PFSK-1 (cell line): ENCODE measurements at regions not wholly inside any gene's neighbourhood (a gene's known extent, or its start where the extent isn't known, plus 50 kb on each side); places are given as distances from the start of the nearest gene placed in this dataset.

ENCODE experiments used
- FOXP2 ChIP-seq: optimal IDR thresholded peaks from 2 replicates; pipeline ENCODE3; 2011; ENCODE audit warnings: borderline replicate concordance, control low read depth, inconsistent platforms; ENCODE audit not compliant: insufficient read depth; ENCODE audit errors: extremely low read length, extremely low read depth
- POLR2AphosphoS5 ChIP-seq: IDR thresholded peaks from 2 replicates; pipeline ENCODE4 v1.6.1; 2012; ENCODE audit warnings: low read depth, mild to moderate bottlenecking, control low read depth, low read length, moderate library complexity
- REST ChIP-seq, 2 experiments: IDR thresholded peaks; 2 replicates each; pipeline versions ENCODE4 v1.6.1 to v1.8.0; 2011 to 2012; ENCODE audit warnings: low read depth in 2 of 2, low read length in 2 of 2, control low read depth in 1 of 2, inconsistent platforms in 1 of 2, mild to moderate bottlenecking in 1 of 2, moderate library complexity in 1 of 2; ENCODE audit not compliant: insufficient read depth in 1 of 2
- SIN3A ChIP-seq: IDR thresholded peaks from 2 replicates; pipeline ENCODE4 v1.6.1; 2012; ENCODE audit warnings: mild to moderate bottlenecking, low read length, moderate library complexity, borderline replicate concordance; ENCODE audit not compliant: insufficient read depth
- TAF1 ChIP-seq: IDR thresholded peaks from 2 replicates; pipeline ENCODE4 v1.6.1; 2012; ENCODE audit warnings: low read length, control low read depth, borderline replicate concordance; ENCODE audit not compliant: insufficient read depth

DNA sequence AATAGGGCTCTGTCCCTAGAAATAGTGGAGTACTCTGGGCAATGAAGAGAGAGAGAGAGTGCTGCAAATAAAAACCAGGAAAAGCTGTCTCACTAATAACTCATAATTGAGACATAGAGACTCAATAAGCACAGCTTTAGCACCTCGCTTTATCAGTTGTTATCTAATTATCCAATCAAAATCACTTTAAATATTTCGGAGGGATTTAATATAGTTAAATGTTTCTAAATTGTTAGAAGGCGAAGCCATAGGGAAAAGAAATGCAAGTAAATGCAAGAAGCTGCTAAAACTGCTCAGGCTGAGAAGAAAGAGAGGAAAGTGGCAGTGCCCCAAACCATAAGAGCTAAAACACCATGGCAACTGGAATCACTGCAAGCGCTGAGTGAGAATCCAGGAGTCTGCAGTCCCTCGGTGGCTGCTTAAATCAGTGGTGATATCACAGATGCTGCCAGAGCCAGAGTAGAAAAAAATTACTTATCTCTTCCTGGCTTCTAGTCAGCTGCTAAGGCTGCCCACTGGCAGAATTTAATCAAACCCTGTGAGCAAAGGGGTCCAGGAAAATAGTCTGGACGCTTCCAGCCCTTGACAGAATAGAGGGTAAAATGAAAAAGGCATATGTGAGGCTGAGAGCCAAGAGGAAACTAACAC lies 150.4 kb upstream of the CHRM2 start:
- no peak for TF ChIP-seq REST (IDR thresholded peaks at IDR 0.05; ENCODE audit: insufficient read depth in 1 of 2, low read depth in 2 of 2, low read length in 2 of 2)
- no peak for TF ChIP-seq FOXP2
- no peak for TF ChIP-seq TAF1
- no peak for TF ChIP-seq SIN3A
- no peak for TF ChIP-seq POLR2AphosphoS5

DNA sequence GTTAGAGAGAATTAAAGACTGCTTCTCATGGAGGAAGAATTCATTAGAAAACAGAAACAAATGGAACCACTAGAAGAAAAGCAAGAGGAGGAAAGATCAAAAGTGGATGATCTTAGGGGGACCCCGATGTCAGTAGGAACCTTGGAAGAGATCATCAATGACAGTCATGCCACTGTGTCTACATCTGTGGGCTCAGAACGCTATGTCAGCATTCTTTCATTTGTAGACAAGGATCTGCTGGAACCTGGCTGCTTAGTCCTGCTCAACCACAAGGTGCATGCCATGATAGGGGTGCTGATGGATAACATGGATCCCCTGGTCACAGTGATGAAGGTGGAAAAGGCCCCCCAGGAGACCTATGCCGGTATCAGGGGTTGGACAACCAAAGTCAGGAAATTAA lies 154.4 kb upstream of the CHRM2 start:
- TF ChIP-seq FOXP2 (no peak), POLR2AphosphoS5 (no peak), REST (IDR thresholded peaks at IDR 0.05; ENCODE audit: insufficient read depth in 1 of 2, low read depth in 2 of 2, low read length in 2 of 2) (no peak), TAF1 (no peak), SIN3A (no peak)

DNA sequence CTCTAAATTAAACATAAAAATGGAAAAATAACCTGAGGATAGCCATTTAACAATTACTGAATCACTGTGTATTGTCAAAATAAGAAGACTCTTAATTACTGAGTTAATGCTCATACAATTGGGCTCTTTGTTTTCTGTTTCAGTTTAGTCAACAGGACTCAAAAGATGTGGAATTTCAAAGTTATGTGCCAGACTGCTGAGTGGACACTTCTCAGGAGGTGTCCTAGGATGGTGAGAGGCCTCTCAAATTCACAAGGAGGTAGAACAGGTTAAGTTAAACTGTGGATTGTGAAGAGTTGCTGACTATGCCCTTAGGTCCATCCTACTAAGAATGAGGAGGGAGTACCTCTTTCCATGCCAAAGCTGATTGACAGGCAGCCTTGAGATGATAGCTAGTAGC lies 157.7 kb upstream of the CHRM2 start:
- TF ChIP-seq POLR2AphosphoS5 (no peak), REST (IDR thresholded peaks at IDR 0.05; ENCODE audit: insufficient read depth in 1 of 2, low read depth in 2 of 2, low read length in 2 of 2) (no peak), TAF1 (no peak), FOXP2 (no peak), SIN3A (no peak)

DNA sequence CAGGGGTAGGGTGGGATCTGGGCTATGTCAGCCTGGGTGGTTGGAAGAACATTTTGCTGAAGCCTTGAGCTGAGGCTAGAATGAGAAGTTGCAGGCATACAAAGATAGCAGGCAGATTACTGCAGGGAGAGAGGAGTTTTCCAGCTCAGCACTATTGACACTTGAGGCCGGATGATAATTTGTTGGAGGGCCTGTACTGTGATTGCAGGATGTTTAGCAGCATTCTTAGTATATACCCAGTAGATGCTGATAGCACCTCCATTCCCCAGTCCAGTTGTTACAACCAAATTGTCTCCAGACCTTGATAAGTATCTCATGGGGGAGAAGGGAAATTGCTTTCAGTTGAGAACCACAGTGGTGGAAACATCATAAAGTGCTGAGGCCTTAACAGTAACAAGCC lies 158.6 kb upstream of the CHRM2 start:
- TF ChIP-seq SIN3A (no peak), TAF1 (no peak), POLR2AphosphoS5 (no peak), REST (IDR thresholded peaks at IDR 0.05; ENCODE audit: insufficient read depth in 1 of 2, low read depth in 2 of 2, low read length in 2 of 2) (no peak), FOXP2 (no peak)

GRCh38 chr7:136702913-136703312 lies 165.5 kb upstream of the CHRM2 start:
- TF ChIP-seq POLR2AphosphoS5 (no peak), SIN3A (no peak), FOXP2 (no peak), TAF1 (no peak), REST (IDR thresholded peaks at IDR 0.05; ENCODE audit: insufficient read depth in 1 of 2, low read depth in 2 of 2, low read length in 2 of 2) (no peak)
